C4-2B (cell line): ENCODE measurements at regions not wholly inside any gene's neighbourhood (a gene's known extent, or its start where the extent isn't known, plus 50 kb on each side); places are given as distances from the start of the nearest gene placed in this dataset.

Experiments used
- CTCF ChIP-seq: fragments of 450-650 bp; conservative IDR thresholded peaks from 2 replicates; pipeline ENCODE4 v1.5.1; 2017; ENCODE audit warnings: mild to moderate bottlenecking
- ZFX ChIP-seq: fragments of 450-650 bp; IDR thresholded peaks from 2 replicates; pipeline ENCODE4 v1.6.1; 2017

GRCh38 chr4:159506801-159507517 lies 404.1 kb downstream of the RAPGEF2 start:
- TF ChIP-seq CTCF (no peak), ZFX (no peak)
